Activated CD8-positive, alpha-beta T cell treated with anti-CD3 and anti-CD28 coated beads, Interleukin-2, amount 10 ng/mL, durations not matched to agents 7 days and 5 days (primary cell): ENCODE measurements at regions not wholly inside any gene's neighbourhood (a gene's known extent, or its start where the extent isn't known, plus 50 kb on each side); places are given as distances from the start of the nearest gene placed in this dataset.

ENCODE experiments used
- ATAC-seq: fragments of 150-1000 bp; cut with Tn5 transposase; one replicate; pipeline ENCODE4 v1.10.0; 2021; ENCODE audit warnings: moderate library complexity
- CTCF ChIA-PET: fragments of 350-600 bp; sonication (Branson Sonifier 250); formaldehyde crosslinking; loops from one replicate; lab custom pipeline; 2021; ENCODE audit warnings: antibody characterized with exemption; lab: Charles Lee
- POLR2A ChIA-PET: fragments of 350-600 bp; sonication (Branson Sonifier 250); formaldehyde crosslinking; loops from one replicate; lab custom pipeline; 2021; ENCODE audit warnings: antibody characterized with exemption; lab: Charles Lee
- DNase-seq: peaks from one replicate; pipeline ENCODE4 v3.0.0-alpha.2; 2020
- H3K27ac Mint-ChIP-seq: one replicate; pipeline ENCODE4 v1.8.0; 2021; ENCODE audit warnings: mild to moderate bottlenecking, mixed read lengths
- H3K27me3 Mint-ChIP-seq: one replicate; pipeline ENCODE4 v1.8.0; 2021; ENCODE audit warnings: low read depth, mixed read lengths
- H3K36me3 Mint-ChIP-seq: one replicate; pipeline ENCODE4 v1.8.0; 2021; ENCODE audit warnings: low read depth, mixed read lengths
- H3K4me1 Mint-ChIP-seq: one replicate; pipeline ENCODE4 v1.8.0; 2021; ENCODE audit warnings: low read depth, mixed read lengths
- H3K4me3 Mint-ChIP-seq: one replicate; pipeline ENCODE4 v1.8.0; 2021; ENCODE audit warnings: mild to moderate bottlenecking, mixed read lengths
- H3K9me3 Mint-ChIP-seq: one replicate; pipeline ENCODE4 v1.8.0; 2022; ENCODE audit warnings: mixed read lengths; ENCODE audit not compliant: insufficient read depth

GRCh38 chr4:44861756-44862155, 135.4 kb upstream of the GNPDA2 start:
- ChIA-PET CTCF (no interaction called here), POLR2A (no interaction called here)
- Mint-ChIP-seq H3K9me3 (no peaks in the 10 kb centered on the region), H3K4me3 (no peak overlapping the region), H3K27me3 (no peaks in the 10 kb centered on the region), H3K4me1 (no peaks in the 10 kb centered on the region), H3K36me3 (no peaks in the 10 kb centered on the region), H3K27ac (no peak overlapping the region)
- DNase-seq = no peak
- ATAC-seq = no peak

DNA sequence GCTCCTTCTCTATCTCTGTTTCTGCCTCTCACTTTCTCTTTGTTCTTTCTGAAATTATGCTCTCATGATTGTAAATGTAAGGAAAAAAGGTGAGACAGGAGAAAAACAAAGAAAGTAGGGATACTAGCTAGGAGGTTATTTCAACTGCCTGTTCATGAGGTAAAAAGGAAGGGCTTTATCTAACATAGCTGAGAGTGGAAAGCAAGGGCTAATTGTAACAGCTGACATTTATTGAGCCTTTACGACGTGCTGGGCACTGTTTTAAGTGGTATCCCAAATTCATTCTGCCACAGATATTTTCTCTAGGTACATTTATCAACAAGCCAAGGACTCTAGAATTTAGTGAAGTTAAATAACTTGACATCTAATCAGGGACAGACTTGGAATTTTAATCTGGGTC, 133.1 kb upstream of the GNPDA2 start:
- Mint-ChIP-seq H3K9me3 (no peaks in the 10 kb centered on the region), H3K27me3 (no peaks in the 10 kb centered on the region), H3K4me1 (no peaks in the 10 kb centered on the region), H3K36me3 (no peaks in the 10 kb centered on the region), H3K27ac (no peak overlapping the region), H3K4me3 (no peak overlapping the region)
- no peak for DNase-seq
- ChIA-PET CTCF (no interaction called here), POLR2A (no interaction called here)
- no peak for ATAC-seq

DNA sequence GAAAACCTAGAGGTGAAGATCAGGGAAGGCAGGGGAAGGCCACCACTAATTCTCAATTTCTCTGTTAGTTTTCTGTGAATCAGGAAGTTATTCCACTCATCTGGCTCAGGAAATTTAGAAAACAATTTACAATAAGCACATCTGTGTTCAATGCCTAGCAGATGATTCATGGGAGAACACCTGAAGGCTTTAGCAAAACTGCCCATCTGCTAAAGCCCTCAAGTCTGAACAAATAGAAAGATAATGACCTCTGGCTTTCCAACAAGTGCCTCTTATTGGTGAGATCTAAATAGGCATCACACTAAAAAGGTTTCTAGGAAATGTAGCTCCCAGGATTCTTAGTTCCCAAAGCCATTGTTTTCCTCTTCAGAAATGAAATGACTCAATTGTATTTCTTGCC, 122.1 kb upstream of the GNPDA2 start:
- DNase-seq = no peak
- Mint-ChIP-seq H3K9me3 (no peaks in the 10 kb centered on the region), H3K4me1 (no peaks in the 10 kb centered on the region), H3K27ac (no peak overlapping the region), H3K27me3 (no peaks in the 10 kb centered on the region), H3K36me3 (no peaks in the 10 kb centered on the region), H3K4me3 (no peak overlapping the region)
- CTCF ChIA-PET = no interaction called here
- POLR2A ChIA-PET = no interaction called here
- no peak for ATAC-seq

DNA sequence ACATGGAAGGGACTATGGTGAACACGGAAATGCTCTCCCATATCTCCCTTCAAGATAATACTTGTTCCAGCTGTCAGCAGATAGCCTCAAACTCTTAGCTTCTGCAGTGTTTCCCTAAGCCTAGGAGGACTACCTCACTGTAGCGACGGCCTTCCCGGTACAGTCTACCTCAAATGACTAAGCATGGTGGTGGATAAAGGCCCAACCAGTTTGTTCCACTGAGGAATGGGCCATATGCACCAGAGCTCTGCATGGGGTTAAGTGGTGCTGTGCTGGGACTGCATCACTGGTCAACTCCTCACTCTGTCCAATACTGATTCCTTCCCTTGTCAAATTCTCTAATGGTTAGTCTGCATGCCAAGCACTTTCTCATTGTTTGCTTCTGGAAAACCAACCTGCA, 119.6 kb upstream of the GNPDA2 start:
- H3K36me3 Mint-ChIP-seq = no peaks in the 10 kb centered on the region
- ATAC-seq = no peak
- H3K27me3 Mint-ChIP-seq = no peaks in the 10 kb centered on the region
- no peak for DNase-seq
- H3K9me3 Mint-ChIP-seq = no peaks in the 10 kb centered on the region
- no peak overlapping the region for H3K27ac Mint-ChIP-seq
- ChIA-PET POLR2A (no interaction called here), CTCF (no interaction called here)
- no peak overlapping the region for H3K4me3 Mint-ChIP-seq
- no peaks in the 10 kb centered on the region for H3K4me1 Mint-ChIP-seq

- Mint-ChIP-seq H3K4me3 (no peak overlapping the region), H3K36me3 (no peaks in the 10 kb centered on the region), H3K27ac (no peak overlapping the region), H3K27me3 (no peaks in the 10 kb centered on the region), H3K9me3 (no peaks in the 10 kb centered on the region), H3K4me1 (no peaks in the 10 kb centered on the region)
- ChIA-PET POLR2A (no interaction called here), CTCF (no interaction called here)
- ATAC-seq (no peak), DNase-seq (no peak)
These were observed 119.0 kb upstream of the GNPDA2 start for GRCh38 chr4:44845309-44845708.

DNA sequence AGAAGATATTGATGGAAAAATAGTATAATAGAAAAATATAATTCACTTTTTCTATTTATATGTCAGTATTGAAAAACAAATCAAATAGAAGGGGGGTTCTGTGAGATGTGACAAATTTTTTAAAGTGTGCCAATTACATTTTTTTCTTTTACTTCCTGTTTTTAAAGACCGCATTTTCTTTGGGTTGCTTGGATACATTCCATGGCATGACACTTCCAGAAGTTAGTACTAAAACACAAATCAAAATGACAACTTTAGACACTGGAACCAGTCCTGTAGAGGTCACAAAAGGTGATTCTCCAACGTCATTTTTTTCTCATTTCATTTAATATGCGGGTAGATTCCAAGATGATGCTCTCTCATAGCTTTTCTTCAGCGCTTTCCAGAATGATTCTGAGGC, 116.2 kb upstream of the GNPDA2 start:
- no peaks in the 10 kb centered on the region for H3K4me1 Mint-ChIP-seq
- H3K4me3 Mint-ChIP-seq = no peak overlapping the region
- no peaks in the 10 kb centered on the region for H3K9me3 Mint-ChIP-seq
- DNase-seq (no peak), ATAC-seq (no peak)
- H3K36me3 Mint-ChIP-seq = no peaks in the 10 kb centered on the region
- POLR2A ChIA-PET = no interaction called here
- H3K27ac Mint-ChIP-seq = no peak overlapping the region
- no peaks in the 10 kb centered on the region for H3K27me3 Mint-ChIP-seq
- CTCF ChIA-PET = no interaction called here

DNA sequence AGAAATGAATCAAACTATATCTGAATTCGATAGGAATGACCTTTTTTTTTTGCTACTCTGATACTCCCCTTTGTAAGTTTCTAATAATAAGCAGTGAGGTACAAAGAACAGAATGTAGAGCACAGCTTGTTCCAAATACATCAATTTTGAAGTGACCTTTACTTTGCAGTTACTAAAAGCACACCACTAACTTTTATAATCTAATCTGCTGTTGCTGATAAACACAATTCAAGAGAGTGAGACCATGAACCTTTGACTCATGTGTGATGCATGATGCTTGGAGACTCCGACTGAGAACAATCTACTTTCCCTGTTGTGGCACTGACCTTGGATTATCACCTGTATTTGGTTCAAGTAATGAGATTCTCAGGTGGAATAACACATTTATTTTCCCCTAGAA, 91.6 kb upstream of the GNPDA2 start:
- no peak overlapping the region for H3K27ac Mint-ChIP-seq
- H3K4me1 Mint-ChIP-seq = no peaks in the 10 kb centered on the region
- no peak for DNase-seq
- H3K4me3 Mint-ChIP-seq = no peak overlapping the region
- no peaks in the 10 kb centered on the region for H3K36me3 Mint-ChIP-seq
- ChIA-PET POLR2A (no interaction called here), CTCF (no interaction called here)
- H3K27me3 Mint-ChIP-seq = no peaks in the 10 kb centered on the region
- ATAC-seq = no peak
- H3K9me3 Mint-ChIP-seq = peaks cover 4% of the 10 kb centered on the region

- CTCF ChIA-PET = no interaction called here
These were observed 79.7 kb upstream of the GNPDA2 start for GRCh38 chr4:44806071-44806470.

DNA sequence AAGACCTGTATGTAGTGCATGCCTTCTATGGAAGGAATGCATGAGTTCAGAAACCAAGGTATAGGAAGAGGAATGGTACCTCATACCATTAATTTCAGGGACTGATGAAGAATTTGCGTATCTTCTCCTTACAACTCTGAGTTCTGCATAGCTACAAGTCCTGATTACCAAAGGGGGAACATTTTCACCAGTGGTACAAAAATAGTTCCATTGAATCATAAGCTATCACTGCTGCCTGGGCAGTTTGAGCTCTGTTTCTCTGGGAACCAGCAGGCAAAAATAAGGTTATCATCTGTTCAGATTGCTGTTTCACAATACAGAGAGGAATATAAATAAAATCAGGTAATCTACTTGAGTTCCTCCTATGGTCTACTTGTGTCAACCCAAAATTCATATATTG, 77.9 kb upstream of the GNPDA2 start:
- Mint-ChIP-seq H3K36me3 (no peaks in the 10 kb centered on the region), H3K4me1 (no peaks in the 10 kb centered on the region)
- CTCF ChIA-PET = no interaction called here

More at GRCh38 chr4:44806071-44806470, 79.7 kb upstream of the GNPDA2 start:
- Mint-ChIP-seq H3K36me3 (no peaks in the 10 kb centered on the region), H3K27me3 (no peaks in the 10 kb centered on the region), H3K4me1 (no peaks in the 10 kb centered on the region), H3K9me3 (no peaks in the 10 kb centered on the region), H3K4me3 (no peak overlapping the region), H3K27ac (no peak overlapping the region)
- POLR2A ChIA-PET = no interaction called here
- no peak for ATAC-seq
- DNase-seq = no peak

GRCh38 chr4:44801384-44801783, 75.0 kb upstream of the GNPDA2 start:
- Mint-ChIP-seq H3K27ac (no peak overlapping the region), H3K4me3 (no peak overlapping the region), H3K4me1 (no peaks in the 10 kb centered on the region), H3K27me3 (no peaks in the 10 kb centered on the region), H3K36me3 (no peaks in the 10 kb centered on the region), H3K9me3 (peaks cover 12% of the 10 kb centered on the region)
- CTCF ChIA-PET = no interaction called here
- POLR2A ChIA-PET = no interaction called here
- DNase-seq (no peak), ATAC-seq (no peak)

More for the DNA sequence above, 77.9 kb upstream of the GNPDA2 start:
- H3K9me3 Mint-ChIP-seq = peaks cover 3% of the 10 kb centered on the region
- H3K27me3 Mint-ChIP-seq = no peaks in the 10 kb centered on the region
- POLR2A ChIA-PET = no interaction called here
- ATAC-seq (no peak), DNase-seq (no peak)
- H3K4me3 Mint-ChIP-seq = no peak overlapping the region
- no peak overlapping the region for H3K27ac Mint-ChIP-seq

- Mint-ChIP-seq H3K27me3 (no peaks in the 10 kb centered on the region), H3K27ac (no peak overlapping the region), H3K36me3 (no peaks in the 10 kb centered on the region), H3K4me1 (no peaks in the 10 kb centered on the region), H3K9me3 (no peaks in the 10 kb centered on the region), H3K4me3 (no peak overlapping the region)
- POLR2A ChIA-PET = no interaction called here
- DNase-seq (no peak), ATAC-seq (no peak)
- CTCF ChIA-PET = no interaction called here
These were observed 65.5 kb upstream of the GNPDA2 start for GRCh38 chr4:44791831-44792230.

- no peaks in the 10 kb centered on the region for H3K4me1 Mint-ChIP-seq
- ATAC-seq (no peak), DNase-seq (no peak)
- H3K27ac Mint-ChIP-seq = no peak overlapping the region
- no peak overlapping the region for H3K4me3 Mint-ChIP-seq
- no peaks in the 10 kb centered on the region for H3K36me3 Mint-ChIP-seq
- CTCF ChIA-PET = no interaction called here
- no peaks in the 10 kb centered on the region for H3K27me3 Mint-ChIP-seq
- peaks cover 5% of the 10 kb centered on the region for H3K9me3 Mint-ChIP-seq
- POLR2A ChIA-PET = no interaction called here
These were observed 50.8 kb upstream of the GNPDA2 start for GRCh38 chr4:44777115-44777514.
